Ascending aorta (tissue), 2 donors: ENCODE measurements at regions not wholly inside any gene's neighbourhood (a gene's known extent, or its start where the extent isn't known, plus 50 kb on each side); places are given as distances from the start of the nearest gene placed in this dataset.

Source experiments
- DNase-seq, 2 donors: peaks; one replicate each; pipeline ENCODE4 v3.0.0-alpha.2; 2019; ENCODE audit warnings: low spot score in 2 of 2
- H3K27ac ChIP-seq, 2 donors: fragments of 200-600 bp; sonication (generic); one replicate each; pipeline ENCODE4 v1.5.1; 2016 to 2017; ENCODE audit warnings: mild to moderate bottlenecking in 1 of 2
- H3K27me3 ChIP-seq: fragments of 200-600 bp; sonication (generic); one replicate; pipeline ENCODE4 v1.5.1; 2017
- H3K36me3 ChIP-seq, 2 donors: fragments of 200-600 bp; sonication (generic); one replicate each; pipeline ENCODE4 v1.5.1; 2016
- H3K4me1 ChIP-seq, 2 donors: fragments of 200-600 bp; sonication (generic); one replicate each; pipeline ENCODE4 v1.5.1; 2016 to 2017; ENCODE audit warnings: mild to moderate bottlenecking in 1 of 2
- H3K4me3 ChIP-seq, 2 donors: fragments of 200-600 bp; sonication (generic); one replicate each; pipeline ENCODE4 v1.5.1; 2016 to 2017; ENCODE audit warnings: mild to moderate bottlenecking in 1 of 2
- H3K9me3 ChIP-seq, 2 donors: fragments of 200-600 bp; sonication (generic); one replicate each; pipeline ENCODE4 v1.5.1; 2016
- CTCF ChIP-seq, 3 experiments: fragments of 200-600 bp in 2 of 3; fragments of 450-650 bp in 1 of 3; sonication (generic) in 2 of 3; IDR thresholded peaks; one replicate each; pipeline ENCODE4 v1.5.1; 2016 to 2019; ENCODE audit warnings: antibody characterized with exemption in 3 of 3, mild to moderate bottlenecking in 1 of 3, moderate library complexity in 1 of 3
- intact Hi-C: fragments of 100-400 bp; cut with DNase I; formaldehyde crosslinking; loops from one replicate; pipeline ENCODE4 v1.15.1; 2023

DNA sequence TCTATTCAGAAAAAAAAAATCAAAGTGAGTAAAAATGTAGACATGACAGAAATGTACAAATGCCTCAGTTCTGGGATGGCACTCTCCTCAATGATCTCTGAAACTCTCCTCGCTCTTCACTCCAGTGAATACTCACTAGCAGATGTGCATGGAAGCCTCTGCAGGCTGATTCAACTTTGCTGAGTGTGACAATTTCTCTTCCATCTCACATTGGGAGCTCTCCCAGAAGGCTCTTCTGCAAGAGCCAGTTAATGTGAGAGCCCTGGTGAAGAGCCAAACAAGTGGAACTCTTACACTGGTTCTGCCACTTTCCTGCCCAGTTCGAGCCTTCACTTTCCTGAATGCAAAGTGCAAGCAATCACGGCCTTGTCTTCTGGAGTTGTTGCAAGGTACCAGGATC lies 147.1 kb upstream of the IRX6 start:
- intact Hi-C loops = no loop called here
- no peak for TF ChIP-seq CTCF (IDR thresholded peaks at IDR 0.05)
- H3K4me1 ChIP-seq = no peaks in the 10 kb centered on the region
- no peak overlapping the region for H3K4me3 ChIP-seq
- H3K36me3 ChIP-seq = no peaks in the 10 kb centered on the region
- H3K27me3 ChIP-seq = no peaks in the 10 kb centered on the region
- no peaks in the 10 kb centered on the region for H3K9me3 ChIP-seq
- DNase-seq = no peak
- no peak overlapping the region for H3K27ac ChIP-seq

DNA sequence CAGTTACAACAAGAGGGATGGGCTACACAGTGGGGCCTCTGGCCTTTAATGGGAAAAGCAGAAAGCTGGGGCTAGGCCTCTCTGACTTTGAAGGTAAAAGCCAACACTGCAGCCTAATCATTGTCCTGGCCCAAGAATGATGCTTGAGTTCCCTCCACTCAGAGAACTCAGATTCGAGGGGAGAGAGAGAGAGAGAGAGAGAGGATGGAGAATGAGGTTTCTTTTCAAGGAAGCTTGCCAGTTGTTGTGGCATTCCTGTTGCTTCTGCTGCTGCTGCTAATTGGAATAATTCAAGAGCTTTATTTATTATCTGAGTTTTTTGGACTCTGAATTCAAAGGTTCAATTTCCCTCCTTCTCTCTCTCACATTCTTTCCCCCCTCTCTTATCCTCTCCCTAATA lies 144.6 kb upstream of the IRX6 start:
- DNase-seq = no peak
- H3K27ac ChIP-seq = no peak overlapping the region
- no peaks in the 10 kb centered on the region for H3K27me3 ChIP-seq
- intact Hi-C loops = no loop called here
- H3K9me3 ChIP-seq = no peaks in the 10 kb centered on the region
- no peaks in the 10 kb centered on the region for H3K4me1 ChIP-seq
- no peak overlapping the region for H3K4me3 ChIP-seq
- TF ChIP-seq CTCF (IDR thresholded peaks at IDR 0.05) = no peak
- H3K36me3 ChIP-seq = no peaks in the 10 kb centered on the region

- TF ChIP-seq CTCF (IDR thresholded peaks at IDR 0.05) = no peak
- intact Hi-C loops = no loop called here
Measured at GRCh38 chr16:55179852-55180585, 144.0 kb upstream of the IRX6 start.

DNA sequence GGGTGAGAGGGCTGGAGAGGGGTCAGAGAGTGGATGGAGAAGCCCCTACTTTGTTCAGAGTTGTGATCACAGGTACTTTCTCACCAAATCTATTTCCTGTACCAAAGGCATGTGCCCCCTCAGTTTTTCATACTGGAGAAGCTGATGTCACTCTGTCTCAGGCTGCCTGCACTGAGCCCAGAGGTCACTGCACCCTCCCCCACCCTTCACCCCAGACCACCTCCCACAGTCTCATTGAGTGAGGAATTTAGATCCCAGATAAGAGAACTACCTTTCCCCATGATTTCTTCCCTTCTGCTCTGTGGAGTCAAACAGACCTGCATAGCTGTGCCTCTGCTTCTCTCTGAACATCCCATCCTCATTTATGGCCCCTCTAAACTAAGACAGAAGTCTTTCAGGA lies 140.0 kb upstream of the IRX6 start:
- Histone ChIP-seq H3K36me3 (no peaks in the 10 kb centered on the region), H3K4me3 (no peak overlapping the region), H3K27ac (no peak overlapping the region), H3K9me3 (no peaks in the 10 kb centered on the region), H3K4me1 (no peaks in the 10 kb centered on the region), H3K27me3 (no peaks in the 10 kb centered on the region)
- no peak for TF ChIP-seq CTCF (IDR thresholded peaks at IDR 0.05)
- no peak for DNase-seq
- intact Hi-C loops = no loop called here

More at GRCh38 chr16:55179852-55180585, 144.0 kb upstream of the IRX6 start:
- H3K27me3 ChIP-seq = no peaks in the 10 kb centered on the region
- H3K4me3 ChIP-seq = no peak overlapping the region
- H3K27ac ChIP-seq = no peak overlapping the region
- H3K4me1 ChIP-seq = no peaks in the 10 kb centered on the region
- no peak for DNase-seq
- H3K9me3 ChIP-seq = no peaks in the 10 kb centered on the region
- H3K36me3 ChIP-seq = no peaks in the 10 kb centered on the region

GRCh38 chr16:55184619-55185018 lies 139.4 kb upstream of the IRX6 start:
- no peak for DNase-seq
- Histone ChIP-seq H3K4me3 (no peak overlapping the region), H3K4me1 (no peaks in the 10 kb centered on the region), H3K36me3 (no peaks in the 10 kb centered on the region), H3K27ac (no peak overlapping the region), H3K27me3 (no peaks in the 10 kb centered on the region), H3K9me3 (no peaks in the 10 kb centered on the region)
- intact Hi-C loops = no loop called here
- no peak for TF ChIP-seq CTCF (IDR thresholded peaks at IDR 0.05)

DNA sequence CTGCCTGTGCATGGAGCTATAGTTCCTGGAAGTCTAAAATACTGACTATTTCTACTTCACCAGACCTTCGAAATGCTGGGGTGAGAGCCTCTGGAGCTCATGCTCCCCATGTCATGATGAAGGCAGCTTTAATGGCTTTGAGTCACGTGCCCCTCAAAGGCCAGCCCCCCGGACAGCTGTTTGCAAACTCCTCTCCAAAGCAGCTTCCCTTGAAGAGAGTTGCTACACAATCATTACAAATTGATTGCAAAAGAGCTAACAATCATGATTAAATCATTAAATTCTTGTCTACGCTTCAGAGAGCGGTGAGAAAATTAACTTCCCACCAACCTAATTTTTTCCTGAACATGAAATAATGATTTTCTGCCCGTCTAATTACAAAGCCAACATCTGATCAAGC lies 134.8 kb upstream of the IRX6 start:
- Histone ChIP-seq H3K9me3 (peaks cover 0 to 4% of the 10 kb centered on the region in 2 donors), H3K36me3 (no peaks in the 10 kb centered on the region), H3K27me3 (no peaks in the 10 kb centered on the region), H3K4me1 (no peaks in the 10 kb centered on the region), H3K27ac (no peak overlapping the region), H3K4me3 (no peak overlapping the region)
- DNase-seq = no peak
- intact Hi-C loops = no loop called here
- TF ChIP-seq CTCF (IDR thresholded peaks at IDR 0.05) = no peak
